NCI-H2227 (cell line): ENCODE measurements at regions not wholly inside any gene's neighbourhood (a gene's known extent, or its start where the extent isn't known, plus 50 kb on each side); places are given as distances from the start of the nearest gene placed in this dataset.
"Not testable (repeated sequence)": the region's sequence is repeated elsewhere in the genome, so short reads cannot be mapped to it uniquely, and the experiment has no call there.

ENCODE experiments used
- DNase-seq: peaks from one replicate; lab custom pipeline; 2025; ENCODE audit not compliant: unreplicated experiment; lab: John Stamatoyannopoulos, UW

DNA sequence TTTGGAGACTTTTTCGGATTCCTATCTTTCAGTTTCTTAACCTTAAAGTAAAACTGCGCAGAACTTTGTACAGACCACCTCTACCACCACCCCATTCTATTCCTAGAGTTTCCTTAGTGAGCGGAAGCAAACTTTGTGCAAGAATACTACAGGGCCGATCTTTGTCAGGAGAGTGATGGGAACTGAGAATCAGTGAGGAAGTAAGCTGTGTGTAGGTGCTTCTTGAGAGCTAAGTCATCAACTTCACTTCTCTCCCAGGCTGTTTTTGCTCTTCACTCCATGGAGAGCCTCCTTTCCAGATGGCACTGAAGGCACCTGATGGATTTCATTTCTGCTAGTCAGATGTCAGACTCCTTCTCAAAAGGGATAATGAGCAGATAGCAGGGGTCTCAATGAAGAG, 127.3 kb downstream of the SPATA31D1 start:
- no peak for DNase-seq

DNA sequence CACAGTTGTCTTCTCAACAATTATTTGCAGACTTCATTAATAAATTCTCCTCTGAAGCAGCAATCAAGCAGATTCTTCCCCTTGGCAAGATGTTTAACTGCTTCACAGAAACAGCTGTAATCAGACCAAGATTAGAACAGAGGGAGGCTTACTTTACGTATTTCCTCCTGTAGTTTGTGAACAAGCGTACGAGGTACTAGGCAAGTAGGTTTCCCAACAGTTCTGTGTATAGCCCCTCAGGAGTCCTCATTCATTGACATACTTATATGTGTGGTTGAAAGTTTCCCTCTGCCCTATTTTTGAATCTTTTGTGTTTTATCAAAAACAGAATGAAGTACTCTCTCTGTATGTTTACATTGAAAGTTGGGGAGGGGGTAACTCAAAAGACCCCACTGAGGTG, 128.0 kb downstream of the SPATA31D1 start:
- DNase-seq = no peak

DNA sequence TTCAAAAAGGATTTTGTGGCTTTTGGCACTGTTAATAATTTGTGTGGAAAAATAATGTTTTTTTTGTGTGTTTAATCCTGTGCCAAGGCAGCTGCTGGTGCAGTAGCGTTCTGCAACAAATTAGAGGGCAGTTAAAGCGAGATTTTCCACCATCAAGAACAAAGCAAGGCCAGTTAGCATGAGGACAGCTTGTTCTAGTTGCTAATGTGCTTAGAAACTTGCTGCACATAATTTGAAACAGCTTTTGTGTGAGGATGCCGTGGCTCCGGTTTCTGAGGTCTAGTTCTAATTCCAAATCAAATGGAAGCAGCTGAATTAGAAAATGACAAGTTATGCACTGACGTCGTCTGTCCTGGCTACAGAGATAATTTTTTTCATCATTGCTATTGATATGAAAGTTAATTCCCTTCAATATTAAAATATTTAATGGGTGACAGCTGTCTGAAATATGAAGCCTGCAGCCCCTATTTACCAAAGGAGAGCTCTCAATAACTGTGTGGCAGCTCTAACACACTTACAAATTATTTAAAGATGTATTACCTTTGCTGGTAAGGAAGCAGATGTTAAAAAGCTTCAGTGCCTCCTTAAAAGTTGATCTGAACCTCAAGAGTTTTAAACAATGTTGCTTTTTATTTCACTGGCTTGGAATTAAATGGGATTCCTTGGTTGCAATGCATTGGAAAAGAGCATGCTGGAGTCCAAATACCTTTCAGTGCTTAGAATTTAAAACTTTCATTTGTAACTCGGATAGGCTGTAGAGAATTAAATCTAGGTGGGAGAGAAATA, 128.6 kb downstream of the SPATA31D1 start:
- no peak for DNase-seq

DNA sequence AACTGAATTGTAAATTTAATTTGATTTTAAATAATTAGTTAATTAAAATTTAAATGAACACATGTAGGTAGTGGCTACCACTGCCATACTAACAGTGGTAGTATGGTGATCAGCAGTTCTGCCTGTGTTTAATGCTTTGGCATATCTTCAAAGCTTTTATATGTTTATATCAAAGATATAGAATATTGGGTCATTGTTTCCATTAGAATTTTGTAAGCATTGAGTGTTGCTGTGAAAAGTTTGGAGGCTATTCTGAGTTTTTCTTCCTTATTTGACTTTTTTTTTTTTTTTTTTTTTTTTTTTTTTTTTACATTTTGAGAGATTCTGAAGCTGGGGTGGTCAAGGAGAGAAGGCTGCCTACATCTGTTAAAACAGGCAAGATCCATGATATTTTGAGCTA, 134.2 kb downstream of the SPATA31D1 start:
- no peak for DNase-seq

DNA sequence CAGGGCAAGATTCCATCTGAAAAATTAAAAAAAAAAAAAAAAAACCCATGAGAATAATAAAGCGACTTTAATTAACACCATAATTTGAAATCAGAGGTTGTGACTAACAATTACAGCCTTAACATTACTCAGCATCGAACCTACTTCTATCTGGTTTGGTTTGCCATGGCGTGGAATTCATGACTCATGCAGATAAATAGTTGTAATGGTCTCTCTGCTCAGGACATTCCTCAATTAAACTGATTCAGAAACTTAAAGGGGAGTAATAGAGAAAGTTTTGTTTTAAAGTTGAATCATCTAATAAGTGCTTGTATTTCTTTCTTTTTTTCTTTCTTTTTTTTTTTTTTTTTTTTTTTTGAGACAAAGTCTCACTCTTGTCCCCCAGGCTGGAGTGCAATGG, 135.5 kb downstream of the SPATA31D1 start:
- no peak for DNase-seq

DNA sequence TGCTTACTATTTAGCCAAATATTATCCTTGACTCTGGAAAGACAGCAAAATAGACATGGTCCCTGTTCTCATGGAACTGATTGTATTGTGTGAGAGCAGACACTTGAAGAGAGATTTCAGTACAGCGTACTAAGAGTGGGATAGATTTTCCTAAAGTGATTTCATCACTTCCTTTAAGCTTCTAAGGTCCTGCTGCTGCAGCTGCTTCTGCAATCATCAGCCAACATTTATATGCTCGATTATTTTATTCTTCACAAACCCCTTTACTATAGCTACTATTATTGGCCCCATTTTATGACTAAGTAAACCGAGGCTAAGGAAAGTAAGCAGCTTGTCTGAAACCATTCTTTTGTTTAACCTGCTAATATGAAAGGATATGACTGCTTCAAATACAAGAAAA, 137.7 kb downstream of the SPATA31D1 start:
- no peak for DNase-seq

DNA sequence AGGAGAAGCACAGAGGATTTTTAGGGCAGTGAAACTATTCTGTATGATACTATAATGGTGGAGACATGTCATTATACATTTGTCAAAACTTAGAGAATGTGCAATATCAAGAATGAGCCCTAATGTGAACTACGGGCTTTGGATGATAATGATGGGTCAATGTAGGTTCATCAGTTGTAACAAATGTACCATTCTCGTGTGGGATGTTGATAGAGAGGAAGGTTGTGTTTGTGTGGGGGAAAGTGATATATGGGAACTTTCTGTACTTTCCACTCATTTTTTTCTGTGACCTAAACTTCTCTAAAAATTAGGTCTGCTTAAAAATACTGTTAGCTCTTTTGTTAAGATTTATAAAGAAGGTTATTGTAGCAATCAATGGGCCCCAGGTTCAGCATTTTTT, 138.9 kb downstream of the SPATA31D1 start:
- DNase-seq = no peak

DNA sequence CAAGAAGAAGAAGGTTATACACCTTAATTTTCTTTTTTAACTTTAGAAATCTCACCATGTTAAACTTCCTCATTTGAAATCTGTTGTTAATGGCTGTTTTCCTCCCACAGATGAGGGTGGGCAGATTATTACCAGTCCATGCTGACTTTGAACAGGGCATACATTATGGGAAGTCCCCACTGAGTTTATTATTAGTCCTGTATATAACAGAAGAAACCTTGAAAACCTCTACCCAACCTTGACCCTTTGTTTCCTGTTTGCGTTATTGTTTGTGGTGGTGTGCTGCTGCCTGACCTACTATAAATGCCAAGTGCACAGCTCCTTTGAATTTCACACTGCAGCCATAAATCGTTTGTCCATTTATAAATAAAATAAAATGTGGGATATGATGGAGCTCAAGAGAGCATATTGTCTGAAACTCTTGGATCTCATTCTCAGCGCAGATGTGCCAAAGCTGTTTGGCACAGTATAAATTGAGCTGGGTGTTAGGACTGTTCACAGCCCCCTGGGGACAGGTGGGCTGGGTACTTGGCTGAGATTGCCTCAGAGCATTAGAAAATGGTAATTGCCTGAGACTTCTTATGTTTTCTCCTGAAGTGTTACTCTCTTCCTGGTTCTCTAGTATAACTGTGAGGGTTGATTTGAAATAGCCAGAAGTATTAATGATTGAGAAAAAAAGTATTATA, 139.6 kb downstream of the SPATA31D1 start:
- no peak for DNase-seq

DNA sequence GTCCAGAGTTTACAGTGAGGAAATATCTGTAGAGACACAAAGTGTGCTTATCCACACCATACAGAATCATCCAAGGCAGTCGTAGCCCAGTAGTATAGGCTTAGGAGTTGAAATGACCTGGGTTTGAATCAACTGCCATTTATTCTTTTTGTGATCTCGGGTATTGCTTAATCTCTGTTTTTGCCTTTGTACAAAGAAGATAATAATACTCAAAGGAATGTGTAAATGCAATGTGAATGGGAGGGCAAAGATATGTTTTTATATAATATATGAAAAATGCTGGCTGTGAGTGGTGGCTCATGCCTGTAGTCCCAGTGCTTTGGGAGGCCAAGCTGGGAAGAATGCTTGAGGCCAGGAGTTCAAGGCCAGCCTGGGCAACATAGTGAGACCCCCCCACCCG, 141.1 kb downstream of the SPATA31D1 start:
- DNase-seq = no peak

DNA sequence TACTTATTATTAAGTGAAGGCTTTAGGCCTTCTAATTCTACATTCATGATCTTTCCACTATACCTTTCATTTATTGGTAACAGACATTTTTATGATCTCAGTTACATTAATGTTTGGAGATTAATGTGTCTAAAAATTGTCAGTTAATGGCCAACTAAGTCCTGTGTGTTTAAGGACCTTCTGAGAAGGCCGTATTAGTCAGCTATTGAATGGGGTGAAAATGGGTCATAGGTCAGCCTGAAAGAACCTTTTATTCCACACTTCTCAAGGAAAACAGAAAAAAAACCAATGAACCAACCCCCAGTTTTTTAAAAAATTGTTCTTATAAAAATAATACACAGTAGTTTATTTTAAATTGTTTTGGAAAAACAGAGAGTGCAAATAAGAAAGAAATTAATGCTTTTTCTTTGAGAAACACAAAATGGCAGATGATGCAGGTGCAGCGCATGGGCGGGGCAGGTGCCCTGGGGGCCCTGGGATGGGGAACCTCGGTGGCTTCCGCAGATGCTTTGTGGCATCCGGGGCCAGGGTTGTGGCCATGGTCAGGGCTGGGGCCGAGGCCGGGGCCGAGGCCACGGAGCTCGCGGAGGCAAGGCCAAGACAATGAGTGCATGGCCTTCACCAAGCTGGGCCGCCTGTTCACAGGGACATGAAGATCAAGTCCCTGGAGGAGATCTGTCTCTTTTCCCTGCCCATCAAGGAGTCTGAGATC, 141.9 kb downstream of the SPATA31D1 start:
- DNase-seq = no peak

DNA sequence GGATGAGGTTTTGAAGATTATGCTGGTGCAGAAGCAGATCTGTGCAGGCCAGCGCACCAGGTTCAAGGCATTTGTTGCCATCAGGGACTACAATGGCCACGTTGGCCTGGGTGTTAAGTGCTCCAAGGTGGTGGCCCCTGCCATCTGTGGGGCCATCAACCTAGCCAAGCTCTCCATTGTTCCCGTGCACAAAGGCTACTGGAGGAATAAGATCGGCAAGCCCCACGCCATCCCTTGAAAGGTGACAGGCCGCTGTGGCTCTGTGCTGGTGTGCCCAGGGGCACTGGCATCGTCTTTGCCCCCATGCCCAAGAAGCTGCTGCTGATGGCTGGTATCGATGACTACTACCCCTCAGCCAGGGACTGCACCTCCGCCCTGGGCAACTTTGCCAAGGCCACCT, 142.5 kb downstream of the SPATA31D1 start:
- no peak for DNase-seq

DNA sequence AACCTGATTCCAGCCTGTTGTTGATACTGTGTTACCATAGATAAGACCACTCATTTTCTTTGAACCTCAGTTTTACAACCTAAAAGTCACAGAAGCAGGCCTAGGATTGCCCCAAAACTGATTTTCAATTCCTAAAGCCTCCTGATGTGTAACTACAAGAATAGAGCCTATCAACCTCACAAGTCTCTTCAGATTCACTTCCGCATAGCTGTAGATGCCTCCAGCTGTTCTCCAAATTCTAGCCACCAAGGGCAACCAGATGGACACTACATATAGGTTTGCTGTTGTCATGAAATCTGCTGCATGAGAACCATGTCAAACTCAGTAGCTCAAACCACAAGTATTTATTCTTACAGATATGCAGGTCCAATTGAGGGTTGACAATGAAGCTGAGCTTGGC, 143.5 kb downstream of the SPATA31D1 start:
- DNase-seq = no peak

DNA sequence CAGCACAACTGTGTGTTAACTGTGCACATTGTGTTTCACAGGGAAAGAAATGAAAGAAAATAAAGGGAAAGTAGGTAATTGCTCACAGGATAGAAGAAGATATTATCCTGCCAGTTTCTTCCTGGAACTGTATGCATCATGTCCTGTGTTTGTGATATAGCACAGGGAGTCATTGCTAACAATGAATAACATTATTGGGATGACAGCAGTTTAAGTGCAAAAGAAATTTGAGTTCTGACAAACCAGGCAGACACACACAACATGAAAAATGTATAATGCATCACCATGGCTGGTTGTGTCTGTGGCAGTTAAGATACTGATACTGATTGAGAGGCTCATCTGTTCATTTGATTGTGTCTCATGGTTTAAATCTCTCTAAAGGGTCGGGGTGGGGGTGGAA, 145.4 kb downstream of the SPATA31D1 start:
- DNase-seq = no peak

DNA sequence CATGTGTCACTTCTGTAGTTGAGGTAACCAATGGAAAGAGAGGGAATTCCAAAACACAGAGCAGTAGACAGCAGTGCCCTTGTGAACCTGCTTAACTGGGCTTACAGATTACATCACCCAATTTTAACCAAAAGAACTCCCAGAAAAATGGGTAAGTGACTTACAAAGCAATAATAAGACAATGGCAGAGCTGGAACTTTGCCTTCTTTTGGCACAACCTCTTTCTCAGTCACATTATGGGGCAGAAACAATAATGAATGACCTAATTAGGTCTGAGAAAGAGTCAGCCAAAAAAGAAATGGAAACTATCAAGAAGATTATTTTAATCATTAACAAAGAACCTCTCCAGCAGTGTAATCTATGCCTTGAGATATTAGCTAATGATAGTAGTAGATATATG, 146.5 kb downstream of the SPATA31D1 start:
- no peak for DNase-seq

DNA sequence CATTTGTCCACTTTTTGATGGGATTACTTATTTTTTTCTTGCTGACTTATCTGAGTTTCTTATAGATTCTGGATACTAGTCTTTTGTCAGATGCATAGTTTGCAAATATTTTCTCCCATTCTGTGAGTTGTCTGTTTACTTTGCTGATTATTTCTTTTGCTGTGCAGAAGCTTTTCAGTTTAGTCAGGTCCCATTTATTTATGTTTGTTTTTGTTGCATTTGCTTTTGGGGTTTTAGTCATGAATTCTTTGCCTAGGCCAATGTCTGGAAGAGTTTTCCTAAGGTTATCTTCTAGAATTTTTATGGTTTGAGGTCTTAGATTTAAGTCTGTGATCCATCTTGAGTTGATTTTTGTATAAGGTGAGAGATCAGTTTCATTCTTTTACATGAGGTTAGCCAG, 149.5 kb downstream of the SPATA31D1 start:
- DNase-seq = not testable (repeated sequence)

DNA sequence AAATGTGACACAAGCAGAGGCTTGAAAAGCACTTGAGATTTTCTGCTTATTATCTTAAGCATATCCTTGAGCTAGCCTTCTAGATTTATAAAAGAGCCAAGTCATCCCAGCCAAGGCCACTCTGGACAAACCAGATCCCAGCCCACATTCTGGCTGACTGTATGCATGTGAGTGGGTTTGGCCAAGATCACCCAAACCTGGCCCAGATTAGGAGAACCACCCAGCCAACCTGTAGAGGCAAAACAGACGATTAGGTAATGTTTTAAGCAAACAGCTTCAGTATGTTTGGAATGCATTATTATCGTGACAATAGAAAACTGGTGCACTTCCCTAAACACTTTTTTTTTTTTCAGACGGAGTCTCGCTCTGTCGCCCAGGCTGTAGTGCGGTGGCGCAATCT, 151.9 kb downstream of the SPATA31D1 start:
- DNase-seq = no peak

DNA sequence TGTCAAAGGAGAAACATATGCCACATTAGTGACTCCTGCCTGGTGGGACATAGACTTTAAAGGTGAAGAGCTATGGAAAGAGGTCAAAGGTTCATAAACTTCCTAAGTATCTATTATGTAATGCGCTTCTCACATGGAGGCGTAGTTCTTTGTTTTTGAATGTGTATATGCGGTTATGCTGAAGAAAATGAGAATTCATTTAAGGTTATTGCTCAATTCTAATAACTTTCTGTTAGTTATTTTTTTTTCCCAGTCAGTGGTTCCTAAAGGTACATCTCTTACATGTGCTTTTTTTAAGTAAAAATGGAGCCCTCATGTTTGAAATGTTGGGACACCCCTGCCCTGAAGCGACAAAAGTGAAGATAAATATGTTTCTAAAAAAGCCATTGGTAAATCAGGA, 156.2 kb downstream of the SPATA31D1 start:
- DNase-seq = no peak

DNA sequence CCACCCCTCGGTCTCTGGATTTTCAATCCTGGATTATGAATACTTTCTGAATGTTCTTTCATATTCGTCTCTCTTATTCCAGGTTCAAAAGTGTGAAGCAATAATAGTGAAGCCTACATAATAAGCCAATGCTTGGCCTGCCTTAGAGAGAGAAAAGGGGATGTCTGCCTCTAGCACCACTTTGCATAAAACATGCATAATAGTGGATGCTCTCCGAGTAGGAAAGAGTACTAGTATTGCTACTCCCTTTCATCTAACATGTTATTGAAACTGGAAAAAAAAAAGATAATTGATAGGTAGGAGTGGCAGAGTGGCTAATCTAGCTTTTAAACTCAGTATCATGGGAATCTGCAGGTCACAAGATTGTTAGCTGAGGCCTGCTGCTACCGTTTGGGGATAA, 158.1 kb downstream of the SPATA31D1 start:
- peak; percentile 43 for DNase-seq

DNA sequence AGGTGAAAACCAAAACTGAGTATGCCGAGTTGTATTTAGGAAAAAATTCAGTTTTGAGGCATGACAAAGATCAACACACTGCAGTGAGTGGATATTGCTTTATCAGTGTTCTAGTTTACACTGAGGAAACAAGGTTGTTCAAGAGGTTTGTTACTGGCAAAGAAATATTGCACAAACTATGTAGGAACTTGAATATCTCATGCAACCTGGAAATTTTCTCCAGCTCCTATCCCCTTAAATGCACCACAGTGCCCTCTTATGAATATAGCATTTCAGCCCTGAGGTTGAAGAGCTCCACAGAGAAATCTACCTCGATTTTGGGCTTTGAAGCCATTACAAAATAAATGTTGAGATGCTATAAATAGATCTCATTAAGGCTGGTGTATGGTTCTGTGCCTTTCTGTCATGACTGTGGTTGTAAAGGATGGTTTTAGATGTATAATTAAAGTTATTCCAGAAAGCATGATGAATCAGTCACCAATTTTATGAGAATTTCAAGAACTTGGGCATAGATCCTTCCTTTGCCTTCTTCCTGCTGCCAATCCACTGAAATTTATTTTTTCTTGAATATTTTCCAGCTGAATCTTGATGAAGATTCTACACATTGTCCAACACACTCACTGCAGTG, 159.3 kb downstream of the SPATA31D1 start:
- DNase-seq = no peak

DNA sequence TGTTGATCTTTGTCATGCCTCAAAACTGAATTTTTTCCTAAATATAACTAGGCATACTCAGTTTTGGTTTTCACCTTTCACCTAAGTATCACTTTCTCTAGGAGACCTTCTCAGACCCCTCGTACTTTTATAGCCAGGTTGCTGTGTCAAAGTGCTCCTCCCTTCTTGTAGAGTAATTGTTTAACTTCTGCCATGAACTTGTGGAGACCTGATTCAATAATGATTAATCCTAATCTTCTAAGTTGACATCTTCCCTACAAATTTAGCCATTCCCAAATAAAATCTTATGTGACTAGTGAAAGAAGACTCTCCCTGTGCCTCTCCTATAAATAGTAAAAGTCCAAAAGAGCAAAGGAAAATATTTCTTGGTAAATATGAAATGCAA, 159.8 kb downstream of the SPATA31D1 start:
- DNase-seq = no peak

DNA sequence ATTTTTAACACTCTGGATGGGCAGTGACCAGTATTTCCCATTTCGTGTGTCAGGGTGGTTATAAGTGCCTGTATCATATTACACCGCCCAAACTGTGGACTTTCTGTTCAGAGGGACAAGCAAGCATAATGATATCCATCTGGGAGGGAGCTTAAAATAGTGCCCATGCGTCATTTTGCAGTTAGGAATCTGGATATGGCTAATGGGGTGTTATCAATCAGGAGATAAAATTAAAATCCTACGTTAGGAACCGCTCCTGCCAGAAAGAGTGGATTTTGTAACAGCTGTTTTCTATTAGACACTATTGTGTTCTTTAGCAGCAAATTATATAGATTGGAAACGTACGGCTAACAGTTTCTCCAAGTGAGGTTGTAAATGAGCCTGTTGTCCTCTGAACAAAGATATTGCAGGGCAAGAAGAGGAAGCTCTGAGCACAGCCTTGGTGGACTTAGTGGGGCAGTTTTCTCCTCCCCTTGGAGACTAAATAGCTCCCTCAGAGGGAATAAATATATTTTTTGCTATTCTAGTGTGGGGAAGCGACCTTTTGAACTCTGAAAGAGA, 160.4 kb downstream of the SPATA31D1 start:
- DNase-seq = peak; percentile 37
